ENCODE measurements at regions not wholly inside any gene's neighbourhood (a gene's known extent, or its start where the extent isn't known, plus 50 kb on each side); places are given as distances from the start of the nearest gene placed in this dataset.

- Histone ChIP-seq H3K4me3 (no peak overlapping the region), H3K27me3 (no peaks in the 10 kb centered on the region), H3K27ac (no peak overlapping the region), H3K36me3 (replicated peaks in 1 of 2) (no peaks in the 10 kb centered on the region), H3K9me3 (replicated peaks in 1 of 3) (no peaks in the 10 kb centered on the region), H3K4me1 (replicated peaks in 1 of 2) (no peaks in the 10 kb centered on the region)
- TF ChIP-seq CTCF (IDR thresholded peaks at IDR 0.05) (no peak), POLR2A (IDR thresholded peaks at IDR 0.05) (no peak)
- no peak for DNase-seq
- intact Hi-C loops (cut with DNase I), result no loop called here
- 83 to 89% (median 84%) methylated on average over 14 of the region's 14 CpGs for WGBS, 4 donors
Measured at GRCh38 chr9:16203729-16204573, 651.1 kb downstream of the CCDC171 start.

GRCh38 chr9:16205455-16205854, 652.6 kb downstream of the CCDC171 start:
- no peak overlapping the region for H3K4me3 ChIP-seq
- no peaks in the 10 kb centered on the region for H3K4me1 ChIP-seq (replicated peaks in 1 of 2)
- TF ChIP-seq POLR2A (IDR thresholded peaks at IDR 0.05), result no peak
- TF ChIP-seq CTCF (IDR thresholded peaks at IDR 0.05), result no peak
- no peaks in the 10 kb centered on the region for H3K27me3 ChIP-seq
- 79 to 100% (median 88%) methylated on average over 2 of the region's 2 CpGs for WGBS, 4 donors
- intact Hi-C loops (cut with DNase I), result no loop called here
- H3K27ac ChIP-seq, result no peak overlapping the region
- no peaks in the 10 kb centered on the region for H3K36me3 ChIP-seq (replicated peaks in 1 of 2)
- H3K9me3 ChIP-seq (replicated peaks in 1 of 3), result no peaks in the 10 kb centered on the region
- no peak for DNase-seq

GRCh38 chr9:16206518-16206917, 653.7 kb downstream of the CCDC171 start:
- Histone ChIP-seq H3K27ac (no peak overlapping the region), H3K9me3 (replicated peaks in 1 of 3) (no peaks in the 10 kb centered on the region), H3K4me3 (no peak overlapping the region), H3K27me3 (no peaks in the 10 kb centered on the region), H3K4me1 (replicated peaks in 1 of 2) (no peaks in the 10 kb centered on the region), H3K36me3 (replicated peaks in 1 of 2) (no peaks in the 10 kb centered on the region)
- intact Hi-C loops (cut with DNase I), result no loop called here
- no peak for DNase-seq
- no peak for TF ChIP-seq CTCF (IDR thresholded peaks at IDR 0.05)
- WGBS, 4 donors, result 88 to 94% (median 91%) methylated on average over 3 of the region's 3 CpGs

GRCh38 chr9:16207161-16207560, 654.3 kb downstream of the CCDC171 start:
- peak in 4 of 7 donors; percentile 16 to 43 (median 20) for DNase-seq
- intact Hi-C loops (cut with DNase I), result no loop called here
- Histone ChIP-seq H3K36me3 (replicated peaks in 1 of 2) (no peaks in the 10 kb centered on the region), H3K27ac (no peak overlapping the region), H3K4me1 (replicated peaks in 1 of 2) (no peaks in the 10 kb centered on the region), H3K9me3 (replicated peaks in 1 of 3) (no peaks in the 10 kb centered on the region), H3K27me3 (no peaks in the 10 kb centered on the region), H3K4me3 (no peak overlapping the region)
- TF ChIP-seq POLR2A (IDR thresholded peaks at IDR 0.05), result no peak
- WGBS, 4 donors, result 11 to 29% (median 23%) methylated on average over 9 of the region's 9 CpGs

DNA sequence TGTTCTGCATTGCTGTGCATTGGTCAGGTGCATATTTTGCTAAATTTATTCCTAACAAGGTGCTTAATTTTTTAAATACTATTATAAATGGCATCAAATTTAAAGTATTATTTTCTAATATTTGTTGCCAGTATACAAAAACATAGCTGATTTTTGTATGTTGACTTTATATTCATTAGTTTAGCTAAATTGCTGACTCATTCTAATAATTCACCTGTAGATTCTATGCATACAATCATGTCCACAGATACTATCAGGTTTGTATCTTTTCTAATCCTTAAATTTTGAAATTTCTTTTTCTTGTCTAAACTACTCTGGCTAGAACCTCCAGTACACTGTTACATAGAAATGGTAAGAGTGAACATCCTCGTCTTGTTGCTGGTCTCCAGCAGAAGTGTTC, 657.6 kb downstream of the CCDC171 start:
- H3K27me3 ChIP-seq, result no peaks in the 10 kb centered on the region
- H3K4me3 ChIP-seq, result no peak overlapping the region
- no peaks in the 10 kb centered on the region for H3K4me1 ChIP-seq (replicated peaks in 1 of 2)
- no peaks in the 10 kb centered on the region for H3K36me3 ChIP-seq (replicated peaks in 1 of 2)
- no peak for TF ChIP-seq POLR2A (IDR thresholded peaks at IDR 0.05)
- TF ChIP-seq CTCF (IDR thresholded peaks at IDR 0.05), result no peak
- WGBS, 4 donors, result 76 to 91% (median 79%) methylated on average over 1 of the region's 1 CpG
- no peaks in the 10 kb centered on the region for H3K9me3 ChIP-seq (replicated peaks in 1 of 3)
- no peak overlapping the region for H3K27ac ChIP-seq
- intact Hi-C loops (cut with DNase I), result no loop called here
- DNase-seq, result no peak

Data from adrenal gland (tissue), 9 donors.